ENCODE measurements at regions not wholly inside any gene's neighbourhood (a gene's known extent, or its start where the extent isn't known, plus 50 kb on each side); places are given as distances from the start of the nearest gene placed in this dataset.

GRCh38 chr7:115831371-115831770, 199.2 kb downstream of the TFEC start:
- TF ChIP-seq EZH2 (IDR thresholded peaks at IDR 0.05) (no peak), CTCF (IDR thresholded peaks at IDR 0.05) (no peak)
